IMR-90 (cell line): ENCODE measurements at regions not wholly inside any gene's neighbourhood (a gene's known extent, or its start where the extent isn't known, plus 50 kb on each side); places are given as distances from the start of the nearest gene placed in this dataset.

Experiments
- ATAC-seq: fragments of 200-7000 bp; cut with Tn5 transposase; 2 replicates; pipeline ENCODE4 v1.9.1; 2020; ENCODE audit warnings: low read depth, mild to moderate bottlenecking, moderate library complexity
- BruUV-seq: library from RNA; stranded (reverse); fragments of 400-500 nt; replicated peaks from 2 replicates; lab custom pipeline; 2021; lab: Mats Ljungman, UMichigan
- CTCF ChIA-PET: fragments of 300-600 bp; formaldehyde crosslinking; extraction: SDS; loops from one replicate; lab custom pipeline; 2021; ENCODE audit warnings: antibody characterized with exemption; lab: Yijun Ruan, JAX
- POLR2A ChIA-PET: fragments of 300-600 bp; sonication (Branson Sonifier 250); formaldehyde crosslinking; loops from one replicate; lab custom pipeline; 2022; ENCODE audit warnings: antibody characterized with exemption; ENCODE audit not compliant: unreplicated experiment; lab: Charles Lee
- DNase-seq: peaks from one replicate; pipeline ENCODE4 v3.0.0; 2013
- H2AFZ ChIP-seq: replicated peaks from 2 replicates; pipeline ENCODE3; 2013; ENCODE audit warnings: low read length, mild to moderate bottlenecking; ENCODE audit not compliant: poor library complexity
- H2AK5ac ChIP-seq: 2 replicates; pipeline ENCODE4 v1.6.1; 2013; ENCODE audit warnings: low read depth, low read length, inconsistent platforms
- H2AK9ac ChIP-seq: replicated peaks from 2 replicates; pipeline ENCODE3; 2013; ENCODE audit warnings: mild to moderate bottlenecking, low read depth, low read length, moderate library complexity; ENCODE audit not compliant: poor library complexity
- H2BK120ac ChIP-seq: 2 replicates; pipeline ENCODE4 v1.6.1; 2013; ENCODE audit warnings: low read depth, low read length, inconsistent platforms
- H2BK15ac ChIP-seq: 3 replicates; pipeline ENCODE4 v1.6.1; 2013; ENCODE audit warnings: low read depth, low read length, inconsistent platforms
- H2BK20ac ChIP-seq: 2 replicates; pipeline ENCODE4 v1.6.1; 2013; ENCODE audit warnings: low read depth, mild to moderate bottlenecking, inconsistent platforms, low read length, moderate library complexity
- H2BK5ac ChIP-seq: 2 replicates; pipeline ENCODE4 v1.6.1; 2013; ENCODE audit warnings: mild to moderate bottlenecking, low read depth, low read length, inconsistent platforms; ENCODE audit not compliant: poor library complexity, severe bottlenecking
- H3K14ac ChIP-seq: replicated peaks from 2 replicates; pipeline ENCODE4 v1.6.1; 2013; ENCODE audit warnings: low read depth, low read length, inconsistent platforms
- H3K18ac ChIP-seq: 2 replicates; pipeline ENCODE4 v1.6.1; 2013; ENCODE audit warnings: low read depth, low read length, control low read depth
- H3K23ac ChIP-seq: 2 replicates; pipeline ENCODE4 v1.6.1; 2013; ENCODE audit warnings: low read depth, low read length, inconsistent platforms
- H3K27ac ChIP-seq: 2 replicates; pipeline ENCODE4 v1.5.1; 2013; ENCODE audit warnings: mild to moderate bottlenecking, control low read depth, low read length; ENCODE audit not compliant: insufficient read depth
- H3K27me3 ChIP-seq: 2 replicates; pipeline ENCODE4 v1.6.1; 2013; ENCODE audit warnings: low read length; ENCODE audit not compliant: control insufficient read depth, insufficient read depth
- H3K36me3 ChIP-seq: 2 replicates; pipeline ENCODE4 v1.6.1; 2013; ENCODE audit warnings: low read length, mixed read lengths; ENCODE audit not compliant: control insufficient read depth, insufficient read depth
- H3K4ac ChIP-seq: 2 replicates; pipeline ENCODE4 v1.6.1; 2013; ENCODE audit warnings: low read depth, low read length, inconsistent platforms
- H3K4me1 ChIP-seq: 2 replicates; pipeline ENCODE4 v1.6.1; 2013; ENCODE audit warnings: low read length, mixed read lengths; ENCODE audit not compliant: control insufficient read depth, insufficient read depth
- H3K4me2 ChIP-seq: 2 replicates; pipeline ENCODE4 v1.6.1; 2013; ENCODE audit warnings: low read depth, mild to moderate bottlenecking, control low read depth, low read length, moderate library complexity
- H3K4me3 ChIP-seq: 2 replicates; pipeline ENCODE4 v1.5.1; 2013; ENCODE audit warnings: low read depth, mild to moderate bottlenecking, control low read depth, low read length, moderate library complexity; ENCODE audit not compliant: insufficient read depth
- H3K56ac ChIP-seq: 2 replicates; pipeline ENCODE4 v1.6.1; 2013; ENCODE audit warnings: low read length, inconsistent platforms; ENCODE audit not compliant: insufficient read depth; ENCODE audit errors: extremely low read depth
- H3K79me1 ChIP-seq, 2 experiments: 2 replicates each; pipeline ENCODE4 v1.6.1; 2013; ENCODE audit warnings: low read length in 2 of 2, inconsistent platforms in 1 of 2, low read depth in 1 of 2
- H3K9ac ChIP-seq: 2 replicates; pipeline ENCODE4 v1.6.1; 2013; ENCODE audit warnings: low read depth, low read length, control low read depth
- H3K9me1 ChIP-seq: 2 replicates; pipeline ENCODE4 v1.6.1; 2013; ENCODE audit warnings: low read length, inconsistent platforms; ENCODE audit not compliant: insufficient read depth
- H3K9me3 ChIP-seq: 2 replicates; pipeline ENCODE4 v1.6.1; 2013; ENCODE audit warnings: low read length; ENCODE audit not compliant: control insufficient read depth, insufficient read depth
- H4K20me1 ChIP-seq: 2 replicates; pipeline ENCODE4 v1.6.1; 2013; ENCODE audit warnings: low read length, inconsistent platforms; ENCODE audit not compliant: insufficient read depth
- H4K5ac ChIP-seq: 2 replicates; pipeline ENCODE4 v1.6.1; 2013; ENCODE audit warnings: mild to moderate bottlenecking, low read depth, low read length, control low read depth
- H4K8ac ChIP-seq, 2 experiments: 2 replicates each; pipeline ENCODE4 v1.6.1; 2013; ENCODE audit warnings: low read depth in 2 of 2, low read length in 2 of 2, control low read depth in 1 of 2, inconsistent platforms in 1 of 2
- H4K91ac ChIP-seq: 2 replicates; pipeline ENCODE4 v1.6.1; 2013; ENCODE audit warnings: low read depth, low read length, inconsistent platforms; ENCODE audit not compliant: insufficient read depth
- CTCF ChIP-seq: conservative IDR thresholded peaks from 2 replicates; pipeline ENCODE4 v1.5.1; 2012; ENCODE audit warnings: mild to moderate bottlenecking, low read depth, low read length, improper control_type of control experiment
- FOS ChIP-seq: fragments of 150-350 bp; IDR thresholded peaks from 2 replicates; pipeline ENCODE4 v1.6.1; 2016; ENCODE audit warnings: low read depth, low read length
- MAFK ChIP-seq: IDR thresholded peaks from 2 replicates; pipeline ENCODE4 v1.6.1; 2012; ENCODE audit warnings: low read depth, low read length, improper control_type of control experiment
- MXI1 ChIP-seq: IDR thresholded peaks from 2 replicates; pipeline ENCODE4 v1.6.1; 2012; ENCODE audit warnings: low read depth, mild to moderate bottlenecking, low read length, moderate library complexity, borderline replicate concordance
- POLR2A ChIP-seq: IDR thresholded peaks from 2 replicates; pipeline ENCODE4 v1.6.1; 2012; ENCODE audit warnings: mild to moderate bottlenecking, low read depth, low read length
- WGBS, 2 experiments: methylation state at CpG; one replicate each; pipeline versions ENCODE4 v1.1.5 to v1.1.7; 2013; ENCODE audit warnings: missing lambda C conversion rate in 2 of 2; ENCODE audit not compliant: insufficient read length in 1 of 2; ENCODE audit errors: extremely low coverage in 2 of 2; 5-methylcytosine and 5-hydroxymethylcytosine counted together
- dilution Hi-C: fragments of 300-500 bp; cut with HindIII; formaldehyde crosslinking; loops from one replicate; pipeline ENCODE4 v1.14.3; 2018; ENCODE audit warnings: low sequenced_read_pairs; ENCODE audit not compliant: unreplicated experiment
- in situ Hi-C: fragments of 300-500 bp; cut with MboI; formaldehyde crosslinking; loops from 3 replicates; pipeline ENCODE4 v1.14.3; 2019; ENCODE audit warnings: low sequenced_read_pairs, inconsistent platforms, mixed read lengths
- intact Hi-C: fragments of 100-400 bp; cut with micrococcal nuclease; formaldehyde crosslinking; loops from 2 replicates; pipeline ENCODE4 v1.10.0; 2022
- TF ChIP-seq, protein P1 (sequence below): fragments of 150-350 bp; IDR thresholded peaks from 2 replicates; pipeline ENCODE4 v1.6.1; 2016; ENCODE audit warnings: low read depth, mild to moderate bottlenecking, low read length, moderate library complexity, borderline replicate concordance

DNA sequence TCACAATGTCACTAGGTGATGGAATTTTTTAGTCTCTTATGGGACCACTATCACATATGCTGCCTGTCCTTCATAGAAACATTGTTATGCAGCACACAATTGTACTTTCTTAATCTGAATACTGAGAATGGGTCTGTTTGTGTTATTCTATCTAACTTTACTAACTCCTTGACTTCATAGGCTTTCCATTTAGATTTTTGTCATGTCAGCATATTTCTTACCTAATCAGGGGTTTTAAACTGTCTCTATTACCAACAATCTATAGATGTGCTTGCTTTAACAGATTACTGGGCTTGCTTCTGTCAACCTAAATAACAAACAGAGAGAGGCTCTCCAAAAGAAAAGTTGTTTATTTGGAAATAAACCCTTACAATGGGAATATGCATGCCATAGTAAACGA lies 289.6 kb upstream of the ZNF804A start:
- Histone ChIP-seq H4K8ac (no peak overlapping the region), H3K79me1 (no peaks in the 10 kb centered on the region), H4K20me1 (no peaks in the 10 kb centered on the region), H3K27ac (no peak overlapping the region), H2BK15ac (no peak overlapping the region), H3K18ac (no peak overlapping the region), H3K9me3 (0 out of 2 replicates have a peak, but pooled peaks cover 2% of the 10 kb centered on the region), H3K9ac (no peak overlapping the region), H3K4me3 (no peak overlapping the region), H3K9me1 (no peaks in the 10 kb centered on the region), H3K36me3 (no peaks in the 10 kb centered on the region), H2AK5ac (no peak overlapping the region), H3K56ac (no peak overlapping the region), H3K4me1 (no peaks in the 10 kb centered on the region), H4K91ac (no peak overlapping the region), H3K23ac (no peak overlapping the region), H3K4me2 (no peak overlapping the region), H3K14ac (no peak overlapping the region), H2BK20ac (no peak overlapping the region), H2AFZ (no peak overlapping the region), H4K5ac (no peak overlapping the region), H2AK9ac (no peak overlapping the region), H3K27me3 (no peaks in the 10 kb centered on the region), H2BK5ac (no peak overlapping the region), H2BK120ac (no peak overlapping the region), H3K4ac (no peak overlapping the region)
- ATAC-seq, result no peak
- dilution Hi-C loops (no loop called here), in situ Hi-C loops (no loop called here), intact Hi-C loops (no loop called here)
- no TSS peak for BruUV-seq
- no peak for DNase-seq
- TF ChIP-seq FOS (no peak), MXI1 (no peak), MAFK (peak; percentile 100), CTCF (no peak), POLR2A (no peak)
- TF ChIP-seq, protein P1, sequence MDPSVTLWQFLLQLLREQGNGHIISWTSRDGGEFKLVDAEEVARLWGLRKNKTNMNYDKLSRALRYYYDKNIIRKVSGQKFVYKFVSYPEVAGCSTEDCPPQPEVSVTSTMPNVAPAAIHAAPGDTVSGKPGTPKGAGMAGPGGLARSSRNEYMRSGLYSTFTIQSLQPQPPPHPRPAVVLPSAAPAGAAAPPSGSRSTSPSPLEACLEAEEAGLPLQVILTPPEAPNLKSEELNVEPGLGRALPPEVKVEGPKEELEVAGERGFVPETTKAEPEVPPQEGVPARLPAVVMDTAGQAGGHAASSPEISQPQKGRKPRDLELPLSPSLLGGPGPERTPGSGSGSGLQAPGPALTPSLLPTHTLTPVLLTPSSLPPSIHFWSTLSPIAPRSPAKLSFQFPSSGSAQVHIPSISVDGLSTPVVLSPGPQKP, result no peak
- ChIA-PET CTCF (no interaction called here), POLR2A (no interaction called here)
- no CpG with 5 or more reads among the region's 1 CpG for WGBS, 2 experiments
